ENCODE measurements at regions not wholly inside any gene's neighbourhood (a gene's known extent, or its start where the extent isn't known, plus 50 kb on each side); places are given as distances from the start of the nearest gene placed in this dataset.
"Not testable (repeated sequence)": the region's sequence is repeated elsewhere in the genome, so short reads cannot be mapped to it uniquely, and the experiment has no call there.

DNA sequence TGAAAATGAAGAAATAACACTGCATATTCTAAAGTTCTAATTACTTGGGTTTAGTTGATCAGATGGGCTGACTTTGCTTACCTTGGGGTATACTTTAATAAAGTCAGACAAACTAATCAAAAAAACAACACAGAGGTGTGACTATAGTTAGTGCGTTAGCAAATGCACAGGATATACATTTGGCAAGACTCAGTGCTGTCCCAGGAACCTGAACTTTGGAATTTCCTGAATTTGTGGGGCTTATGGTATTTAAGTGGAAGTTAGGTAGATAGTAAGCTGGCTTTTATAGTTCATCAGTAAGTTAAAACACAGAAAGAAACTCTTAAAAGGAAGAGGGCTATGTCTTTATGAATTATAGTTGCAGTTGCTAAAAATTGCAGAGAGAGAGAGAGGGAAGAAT is 302.6 kb upstream of the DDI1 start:
- DNase-seq = no peak

DNA sequence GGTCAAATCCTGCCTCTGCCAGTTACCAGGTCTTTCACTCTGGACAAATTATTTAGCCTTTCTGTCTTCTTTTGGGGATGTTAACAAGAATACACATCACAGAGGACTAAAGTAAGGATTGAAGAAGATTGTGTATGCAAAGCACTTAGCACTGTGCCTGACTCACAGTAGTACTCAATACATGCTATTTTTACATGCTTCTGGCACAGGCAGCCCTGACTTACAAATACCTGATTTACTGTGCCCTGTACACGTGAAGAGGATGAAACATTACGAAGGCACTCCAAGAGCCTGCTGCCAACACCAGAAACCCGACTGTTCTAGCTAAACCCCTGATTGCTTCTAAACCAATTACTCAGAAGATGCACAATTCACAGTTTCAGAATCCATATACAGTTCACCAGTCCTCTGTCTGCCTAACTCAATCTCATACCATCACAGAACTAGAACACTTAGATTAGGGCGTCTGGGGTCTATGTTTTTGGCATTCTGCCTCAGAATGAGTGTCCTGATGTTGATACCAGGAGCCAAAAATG is 300.9 kb upstream of the DDI1 start:
- DNase-seq = no peak

GRCh38 chr11:103736315-103737036 is 300.0 kb upstream of the DDI1 start:
- no peak for DNase-seq

DNA sequence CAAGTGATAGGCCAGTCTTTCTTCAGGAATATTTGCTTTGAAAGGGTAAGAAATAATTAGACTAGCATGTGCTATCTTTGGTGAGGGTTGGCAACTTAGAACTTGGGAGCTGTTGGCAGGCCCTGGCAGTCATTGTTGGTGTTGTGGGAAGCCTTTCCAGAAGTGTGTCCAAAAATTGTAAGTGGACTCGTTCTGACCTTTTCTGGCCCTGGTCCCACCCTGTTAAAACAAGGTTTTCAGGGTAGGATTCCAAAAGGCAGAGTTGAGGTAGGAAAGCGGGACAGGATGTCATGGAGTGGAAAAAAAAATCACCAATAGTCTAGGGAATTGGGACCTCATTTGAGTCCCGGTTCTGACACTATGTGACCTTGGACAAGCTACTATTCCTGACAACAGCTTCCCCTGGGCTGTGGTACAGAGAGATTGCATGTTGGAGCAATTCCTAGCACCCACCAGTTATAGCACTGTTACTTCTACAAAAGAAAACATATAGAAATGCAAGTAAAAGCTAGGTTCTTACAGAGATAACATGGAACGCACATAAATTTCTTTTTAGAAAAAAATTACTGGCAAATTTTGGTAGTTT is 299.3 kb upstream of the DDI1 start:
- DNase-seq = no peak

DNA sequence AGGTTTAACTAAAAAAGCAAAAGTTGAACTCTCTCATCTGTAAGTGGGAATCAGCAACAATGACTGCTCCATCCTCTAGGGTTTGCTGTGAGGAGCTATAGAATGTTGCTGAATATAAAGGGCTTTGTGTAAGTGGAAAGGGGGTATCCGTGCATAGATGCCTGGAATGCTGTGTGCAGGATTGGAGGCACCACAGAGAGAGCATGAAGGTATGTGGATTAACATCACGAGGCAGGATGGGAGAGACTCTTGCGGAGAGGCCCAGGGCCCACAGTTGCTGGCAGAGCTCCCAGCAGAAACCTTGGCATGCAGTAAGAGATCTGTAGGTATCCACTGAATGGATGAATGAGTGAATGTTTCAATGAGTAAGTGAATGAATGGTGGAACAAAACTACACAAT is 298.7 kb upstream of the DDI1 start:
- no peak for DNase-seq

- not testable (repeated sequence) for DNase-seq
Observed at GRCh38 chr11:103739074-103739796, 297.2 kb upstream of the DDI1 start.

- DNase-seq = no peak
Observed at GRCh38 chr11:103744496-103745153, 291.8 kb upstream of the DDI1 start.

DNA sequence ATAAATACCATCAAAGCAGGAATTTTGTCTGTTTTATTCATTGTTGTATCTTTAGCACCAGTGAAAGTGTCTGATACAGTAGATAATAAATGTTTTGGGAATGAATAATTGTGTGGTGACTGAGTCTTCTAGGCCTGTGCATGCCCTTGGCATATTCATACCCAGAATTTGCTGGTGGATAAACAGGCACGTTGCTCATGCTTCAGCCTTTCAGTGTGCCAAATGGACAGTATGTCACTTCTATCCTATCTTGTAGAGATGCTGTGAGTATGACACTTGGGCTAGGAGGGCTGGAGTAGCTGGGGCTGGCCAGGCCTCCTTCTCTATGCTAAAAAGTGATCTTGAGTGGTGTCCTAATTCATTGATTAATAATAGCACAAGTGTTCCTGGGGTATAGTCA is 287.3 kb upstream of the DDI1 start:
- no peak for DNase-seq

- no peak for DNase-seq
Observed at GRCh38 chr11:103768816-103769215, 267.6 kb upstream of the DDI1 start.

GRCh38 chr11:103773059-103773458 is 263.4 kb upstream of the DDI1 start:
- no peak for DNase-seq

GRCh38 chr11:103773537-103773936 is 262.9 kb upstream of the DDI1 start:
- no peak for DNase-seq

DNA sequence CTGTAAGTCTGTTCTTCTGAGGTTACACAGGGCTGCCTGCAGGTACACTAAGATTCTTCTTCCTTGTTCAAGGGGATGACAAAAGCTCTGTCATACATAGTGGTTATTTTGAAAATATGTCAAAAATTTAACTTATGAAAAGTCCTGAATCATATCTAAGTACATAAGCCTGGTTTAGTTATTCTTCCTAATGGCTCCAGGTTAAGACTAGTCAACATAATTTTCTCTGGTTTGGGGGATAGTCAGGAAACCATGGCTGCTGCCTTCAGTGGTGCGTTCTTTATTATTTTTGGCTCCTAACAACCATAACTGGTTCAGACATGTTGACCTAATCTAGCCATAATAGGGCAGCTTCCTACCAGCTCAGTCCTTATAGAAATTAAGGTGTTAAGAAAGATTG is 257.4 kb upstream of the DDI1 start:
- DNase-seq = no peak

DNA sequence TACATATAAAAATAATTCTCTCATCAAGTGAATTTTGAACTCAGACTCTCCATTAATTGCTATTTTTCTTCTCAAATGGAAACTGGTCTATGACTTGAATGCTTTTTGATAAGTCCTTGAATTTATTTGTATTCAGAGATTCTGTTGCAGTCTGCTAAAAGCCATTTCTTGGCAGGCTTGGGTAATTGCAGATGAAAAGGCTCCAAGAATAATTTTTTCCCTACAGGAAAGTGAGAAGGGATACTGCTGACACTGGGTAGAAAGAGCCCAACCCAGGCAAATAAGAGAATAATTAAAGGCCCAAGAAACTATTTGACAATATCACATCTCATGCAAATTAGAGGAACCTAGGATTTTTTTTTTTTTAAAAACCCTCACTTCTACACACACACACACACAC is 246.5 kb upstream of the DDI1 start:
- DNase-seq = no peak

- peak; percentile 12 for DNase-seq
Observed at GRCh38 chr11:103792981-103793468, 243.4 kb upstream of the DDI1 start.

- DNase-seq = no peak
Observed at GRCh38 chr11:103794262-103794661, 242.2 kb upstream of the DDI1 start.

GRCh38 chr11:103798026-103798425 is 238.4 kb upstream of the DDI1 start:
- no peak for DNase-seq

GRCh38 chr11:103798446-103798845 is 238.0 kb upstream of the DDI1 start:
- DNase-seq = no peak

DNA sequence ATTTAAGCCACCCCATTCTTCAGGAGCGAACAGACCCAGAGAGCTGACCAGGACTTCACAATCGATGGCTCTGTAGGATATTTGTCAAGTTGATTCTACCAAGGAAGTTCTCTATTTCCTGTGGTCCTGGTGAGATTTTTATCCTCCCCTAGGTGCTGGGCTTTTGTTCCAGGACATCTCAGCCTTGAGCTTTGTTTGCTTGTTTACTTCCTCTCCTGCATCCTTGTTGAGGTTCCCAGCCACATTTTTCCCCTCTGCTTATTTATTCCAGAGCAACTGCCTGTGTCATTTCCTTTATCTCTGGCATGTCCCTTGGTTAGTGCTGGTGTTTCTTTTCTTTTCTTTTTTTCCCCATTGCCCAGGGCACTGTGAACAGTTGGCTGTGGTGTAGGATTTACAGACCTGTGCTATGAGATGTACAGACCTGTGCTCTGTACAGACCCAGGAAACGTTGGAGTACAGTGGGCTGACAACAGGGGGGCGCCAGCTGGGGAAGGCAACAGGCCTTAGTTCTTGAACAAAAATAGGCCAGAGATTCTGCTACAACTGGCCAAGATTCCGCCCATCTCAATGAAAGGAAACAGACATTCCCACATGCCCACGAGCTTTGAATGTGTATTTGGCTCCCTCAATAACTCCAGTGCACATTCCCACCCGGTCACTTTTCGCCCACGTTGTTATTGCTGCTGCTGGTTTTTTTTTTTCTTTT is 235.9 kb upstream of the DDI1 start:
- no peak for DNase-seq

DNA sequence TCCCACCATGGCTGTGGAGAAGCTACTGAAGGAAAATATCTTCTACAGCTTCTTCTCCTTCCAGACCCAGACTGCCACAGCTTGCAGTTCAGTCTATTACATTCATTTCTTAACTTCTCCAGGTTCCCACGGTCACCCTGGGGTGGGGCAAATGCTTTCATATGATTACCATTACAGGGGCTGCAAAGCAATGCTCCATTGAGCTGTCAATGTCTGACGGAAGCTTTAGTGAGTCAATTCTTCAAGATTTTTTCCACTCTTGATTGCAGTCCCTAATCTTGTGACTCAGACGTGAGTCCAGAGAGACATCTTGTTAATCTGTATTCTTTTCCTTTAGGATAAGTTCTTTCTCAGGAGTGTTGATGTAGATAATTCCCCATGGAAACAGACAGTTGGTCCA is 233.4 kb upstream of the DDI1 start:
- peak; percentile 16 for DNase-seq

GRCh38 chr11:103805688-103806009 is 230.8 kb upstream of the DDI1 start:
- DNase-seq = no peak

DNA sequence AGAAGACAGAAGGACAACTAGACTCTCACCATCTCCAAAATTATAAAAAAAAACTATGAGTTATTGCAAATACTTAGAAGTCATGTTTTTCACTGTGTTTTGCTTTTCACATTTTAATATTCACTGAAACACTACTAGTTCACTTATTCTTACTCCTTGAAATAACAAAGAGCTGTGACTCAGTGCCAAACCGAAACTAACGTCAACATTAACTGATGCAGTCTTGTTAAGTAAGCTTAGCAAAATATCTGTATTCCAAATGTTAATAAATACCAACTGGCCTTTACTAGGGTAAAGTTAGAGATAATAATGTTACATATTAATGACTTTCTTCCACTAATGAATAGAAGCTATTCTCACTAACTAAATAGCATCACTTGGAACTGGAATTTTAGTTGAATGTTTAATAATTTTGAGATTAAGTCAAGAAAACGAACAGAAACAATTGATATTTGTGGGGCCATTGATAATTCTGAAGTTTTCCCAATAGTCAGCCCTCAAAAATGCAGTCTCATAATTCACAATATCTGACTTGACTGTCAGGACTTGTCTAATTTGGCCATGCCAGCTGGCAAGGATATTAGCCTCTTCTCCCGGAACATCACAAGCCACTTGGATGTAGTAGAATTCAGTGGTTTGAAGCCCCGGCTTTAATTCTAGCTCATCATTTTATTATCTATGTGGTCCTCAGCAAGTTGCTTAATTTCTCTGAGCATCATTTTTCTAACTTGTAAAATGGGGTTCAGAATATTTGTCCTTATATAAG is 230.1 kb upstream of the DDI1 start:
- DNase-seq = no peak

DNA sequence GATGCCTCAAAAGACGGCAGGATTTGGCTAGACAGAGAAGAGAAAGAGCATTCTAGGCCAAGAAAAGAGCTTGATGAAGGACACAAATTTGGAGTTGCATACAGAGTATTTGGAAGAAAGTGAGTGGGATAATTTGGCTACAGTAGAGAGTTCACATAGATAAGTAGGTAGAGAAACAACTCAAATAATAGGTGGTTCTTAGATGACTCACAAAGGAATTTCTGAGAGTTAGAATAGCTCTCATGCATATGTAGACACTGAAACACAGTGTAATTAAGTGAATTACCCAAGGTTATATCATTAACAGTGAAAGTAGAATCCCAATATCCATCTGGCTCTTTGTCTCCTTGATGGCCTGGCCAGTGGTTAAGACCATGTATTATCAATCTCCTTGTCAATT is 228.6 kb upstream of the DDI1 start:
- DNase-seq = peak; percentile 29

Data from NCI-H226 (cell line).